ENCODE measurements at regions not wholly inside any gene's neighbourhood (a gene's known extent, or its start where the extent isn't known, plus 50 kb on each side); places are given as distances from the start of the nearest gene placed in this dataset.
"Not testable (repeated sequence)": the region's sequence is repeated elsewhere in the genome, so short reads cannot be mapped to it uniquely, and the experiment has no call there.

GRCh38 chr13:23966691-23967615 is 69.7 kb upstream of the C1QTNF9B start:
- DNase-seq (ENCODE audit: low spot score): peak; percentile 34
- no peaks in the 10 kb centered on the region for H3K27me3 ChIP-seq
- H3K4me1 ChIP-seq (ENCODE audit: insufficient read depth): no peaks in the 10 kb centered on the region
- H3K27ac ChIP-seq: peak overlapping the region; percentile 73
- no peaks in the 10 kb centered on the region for H3K36me3 ChIP-seq (replicated peaks; ENCODE audit: insufficient read depth, low read depth)
- H2AFZ ChIP-seq: peak overlapping the region; percentile 10
- H3K4me3 ChIP-seq: no peak overlapping the region
- TF ChIP-seq EZH2 (IDR thresholded peaks at IDR 0.05; ENCODE audit: borderline replicate concordance): no peak
- TF ChIP-seq, protein P1, sequence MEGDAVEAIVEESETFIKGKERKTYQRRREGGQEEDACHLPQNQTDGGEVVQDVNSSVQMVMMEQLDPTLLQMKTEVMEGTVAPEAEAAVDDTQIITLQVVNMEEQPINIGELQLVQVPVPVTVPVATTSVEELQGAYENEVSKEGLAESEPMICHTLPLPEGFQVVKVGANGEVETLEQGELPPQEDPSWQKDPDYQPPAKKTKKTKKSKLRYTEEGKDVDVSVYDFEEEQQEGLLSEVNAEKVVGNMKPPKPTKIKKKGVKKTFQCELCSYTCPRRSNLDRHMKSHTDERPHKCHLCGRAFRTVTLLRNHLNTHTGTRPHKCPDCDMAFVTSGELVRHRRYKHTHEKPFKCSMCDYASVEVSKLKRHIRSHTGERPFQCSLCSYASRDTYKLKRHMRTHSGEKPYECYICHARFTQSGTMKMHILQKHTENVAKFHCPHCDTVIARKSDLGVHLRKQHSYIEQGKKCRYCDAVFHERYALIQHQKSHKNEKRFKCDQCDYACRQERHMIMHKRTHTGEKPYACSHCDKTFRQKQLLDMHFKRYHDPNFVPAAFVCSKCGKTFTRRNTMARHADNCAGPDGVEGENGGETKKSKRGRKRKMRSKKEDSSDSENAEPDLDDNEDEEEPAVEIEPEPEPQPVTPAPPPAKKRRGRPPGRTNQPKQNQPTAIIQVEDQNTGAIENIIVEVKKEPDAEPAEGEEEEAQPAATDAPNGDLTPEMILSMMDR (IDR thresholded peaks at IDR 0.05; ENCODE audit: poor library complexity): no peak
- no peaks in the 10 kb centered on the region for H4K20me1 ChIP-seq (ENCODE audit: insufficient read depth, poor library complexity, severe bottlenecking)
- peak overlapping the region; percentile 63 for H3K4me2 ChIP-seq
- no peaks in the 10 kb centered on the region for H3K9me3 ChIP-seq (ENCODE audit: low read depth)
- WGBS (ENCODE audit: low lambda C conversion rate, missing lambda C conversion rate): 64% methylated on average over 11 of the region's 11 CpGs
- H3K9me2 ChIP-seq (replicated peaks; ENCODE audit: insufficient read depth): no peaks in the 10 kb centered on the region
- no peaks in the 10 kb centered on the region for H3K79me2 ChIP-seq

DNA sequence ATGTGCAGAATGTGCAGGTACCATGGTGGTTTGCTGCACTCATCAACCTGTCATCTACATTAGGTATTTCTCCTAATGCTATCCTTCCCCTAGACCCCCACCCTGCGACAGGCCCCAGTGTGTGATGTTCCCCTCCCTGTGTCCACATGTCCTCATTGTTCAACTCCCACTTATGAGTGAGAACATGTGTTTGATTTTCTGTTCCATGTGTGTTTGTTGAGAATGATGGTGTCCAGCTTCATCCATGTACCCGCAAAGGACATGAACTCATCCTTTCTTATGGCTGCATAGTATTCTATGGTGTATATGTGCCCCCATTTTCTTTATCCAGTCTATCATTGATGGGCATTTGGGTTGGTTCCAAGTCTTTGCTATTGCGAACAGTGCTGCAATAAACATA is 70.5 kb upstream of the C1QTNF9B start:
- WGBS (ENCODE audit: low lambda C conversion rate, missing lambda C conversion rate): 98% methylated on average over 3 of the region's 3 CpGs
- H3K9me2 ChIP-seq (replicated peaks; ENCODE audit: insufficient read depth); H3K9me3 ChIP-seq (ENCODE audit: low read depth); H3K4me1 ChIP-seq (ENCODE audit: insufficient read depth); H3K36me3 ChIP-seq (replicated peaks; ENCODE audit: insufficient read depth, low read depth); H2AFZ ChIP-seq; H3K27me3 ChIP-seq; H3K4me3 ChIP-seq; H3K79me2 ChIP-seq; H3K27ac ChIP-seq; H4K20me1 ChIP-seq (ENCODE audit: insufficient read depth, poor library complexity, severe bottlenecking); DNase-seq (ENCODE audit: low spot score); H3K4me2 ChIP-seq: not testable (repeated sequence)

GRCh38 chr13:23969647-23970046 is 72.3 kb upstream of the C1QTNF9B start:
- Histone ChIP-seq H3K36me3 (replicated peaks; ENCODE audit: insufficient read depth, low read depth) (no peaks in the 10 kb centered on the region), H3K9me2 (replicated peaks; ENCODE audit: insufficient read depth) (no peaks in the 10 kb centered on the region), H3K4me1 (ENCODE audit: insufficient read depth) (no peaks in the 10 kb centered on the region), H2AFZ (no peak overlapping the region), H3K9me3 (ENCODE audit: low read depth) (no peaks in the 10 kb centered on the region), H3K4me2 (peak overlapping the region; percentile 17), H3K27ac (peak overlapping the region; percentile 40), H3K4me3 (no peak overlapping the region), H3K79me2 (no peaks in the 10 kb centered on the region), H3K27me3 (no peaks in the 10 kb centered on the region), H4K20me1 (ENCODE audit: insufficient read depth, poor library complexity, severe bottlenecking) (no peaks in the 10 kb centered on the region)
- 10% methylated on average over 4 of the region's 4 CpGs for WGBS (ENCODE audit: low lambda C conversion rate, missing lambda C conversion rate)
- TF ChIP-seq, protein P1 (IDR thresholded peaks at IDR 0.05; ENCODE audit: poor library complexity): no peak
- TF ChIP-seq EZH2 (IDR thresholded peaks at IDR 0.05; ENCODE audit: borderline replicate concordance) (no peak), EZH2phosphoT487 (IDR thresholded peaks at IDR 0.05; ENCODE audit: low read depth, severe bottlenecking, unreplicated experiment) (no peak)
- DNase-seq (ENCODE audit: low spot score): peak; percentile 68

GRCh38 chr13:23979361-23980159 is 82.3 kb upstream of the C1QTNF9B start:
- Histone ChIP-seq H3K79me2 (no peaks in the 10 kb centered on the region), H3K27me3 (no peaks in the 10 kb centered on the region), H3K27ac (peak overlapping the region; percentile 67), H4K20me1 (ENCODE audit: insufficient read depth, poor library complexity, severe bottlenecking) (no peaks in the 10 kb centered on the region), H3K36me3 (replicated peaks; ENCODE audit: insufficient read depth, low read depth) (no peaks in the 10 kb centered on the region), H3K9me3 (ENCODE audit: low read depth) (no peaks in the 10 kb centered on the region), H2AFZ (peak overlapping the region; percentile 76), H3K4me3 (peak overlapping the region; percentile 54), H3K4me1 (ENCODE audit: insufficient read depth) (peaks cover 3% of the 10 kb centered on the region), H3K9me2 (replicated peaks; ENCODE audit: insufficient read depth) (no peaks in the 10 kb centered on the region), H3K4me2 (peak overlapping the region; percentile 84)
- TF ChIP-seq, protein P1 (IDR thresholded peaks at IDR 0.05; ENCODE audit: poor library complexity): no peak
- TF ChIP-seq EZH2 (IDR thresholded peaks at IDR 0.05; ENCODE audit: borderline replicate concordance): no peak
- TF ChIP-seq EZH2phosphoT487 (IDR thresholded peaks at IDR 0.05; ENCODE audit: low read depth, severe bottlenecking, unreplicated experiment): no peak
- DNase-seq (ENCODE audit: low spot score): peak; percentile 76
- WGBS (ENCODE audit: low lambda C conversion rate, missing lambda C conversion rate): 2% methylated on average over 40 of the region's 43 CpGs

Measured in hepatocyte (in vitro differentiated cells).